ENCODE measurements at regions not wholly inside any gene's neighbourhood (a gene's known extent, or its start where the extent isn't known, plus 50 kb on each side); places are given as distances from the start of the nearest gene placed in this dataset.

- no peak for TF ChIP-seq ZNF274 (IDR thresholded peaks at IDR 0.05; ENCODE audit: low read depth, low read length)
- no peak for TF ChIP-seq YY1 (IDR thresholded peaks at IDR 0.05; ENCODE audit: insufficient read depth, insufficient read length)
- no peak for TF ChIP-seq SUZ12 (IDR thresholded peaks at IDR 0.05; ENCODE audit: extremely low read depth, insufficient read depth, insufficient read length)
These were observed 227.2 kb downstream of the EPM2A start for GRCh38 chr6:145508107-145508506.

All from NT2/D1 (cell line).